Right lobe of liver (tissue), 6 donors: ENCODE measurements at regions not wholly inside any gene's neighbourhood (a gene's known extent, or its start where the extent isn't known, plus 50 kb on each side); places are given as distances from the start of the nearest gene placed in this dataset.

Experiments used
- ATAC-seq, 4 donors: fragments of 200-7000 bp; cut with Tn5 transposase; one replicate each; pipeline ENCODE4 v1.9.1; 2020; ENCODE audit warnings: mild to moderate bottlenecking in 4 of 4, moderate library complexity in 4 of 4
- DNase-seq, 3 donors: peaks; one replicate each; pipeline ENCODE4 v3.0.0-alpha.2; 2020
- H3K27ac ChIP-seq, 3 donors: fragments of 200-600 bp; one replicate each; pipeline ENCODE4 v1.8.0; 2022
- H3K27me3 ChIP-seq, 2 donors: fragments of 200-600 bp; one replicate each; pipeline ENCODE4 v1.8.0; 2022
- H3K36me3 ChIP-seq, 4 donors: fragments of 200-600 bp; sonication (generic) in 1 of 4; one replicate each; pipeline versions ENCODE4 v1.5.1 to v1.8.0; 2017 to 2022; ENCODE audit warnings: control low read depth in 1 of 4
- H3K4me1 ChIP-seq, 4 donors: fragments of 200-600 bp; sonication (generic) in 1 of 4; one replicate each; pipeline versions ENCODE4 v1.5.1 to v1.8.0; 2017 to 2022; ENCODE audit warnings: control low read depth in 1 of 4
- H3K4me3 ChIP-seq, 3 donors: fragments of 200-600 bp; one replicate each; pipeline ENCODE4 v1.8.0; 2022
- H3K9me3 ChIP-seq, 4 donors: fragments of 200-600 bp; sonication (generic) in 1 of 4; one replicate each; pipeline versions ENCODE4 v1.5.1 to v1.8.0; 2017 to 2022; ENCODE audit warnings: control low read depth in 1 of 4
- CTCF ChIP-seq, 4 donors: fragments of 200-600 bp in 3 of 4; fragments of 450-650 bp in 1 of 4; IDR thresholded peaks; one replicate each; pipeline versions ENCODE4 v1.5.1 to v1.8.0; 2016 to 2022; ENCODE audit warnings: antibody characterized with exemption in 4 of 4, mild to moderate bottlenecking in 2 of 4
- POLR2A ChIP-seq: fragments of 450-650 bp; IDR thresholded peaks from one replicate; pipeline ENCODE4 v1.6.1; 2017; ENCODE audit warnings: antibody characterized with exemption, mild to moderate bottlenecking
- WGBS: methylation state at CpG from one replicate; pipeline ENCODE4 v1.1.6; 2018; ENCODE audit warnings: low coverage, low lambda C conversion rate; ENCODE audit not compliant: insufficient coverage; ENCODE audit errors: missing lambda C conversion rate; 5-methylcytosine and 5-hydroxymethylcytosine counted together
- intact Hi-C, 2 donors: fragments of 100-400 bp; cut with DNase I; formaldehyde crosslinking; loops; one replicate each; pipeline versions ENCODE4 v1.11.2 to v1.14.1; 2022
- donor health status: DM: no; HTN: yes; CAD: no.
- donor health status: DM: no; HTN: no; CAD: no.
- donor health status: DM: no; HTN: no; CAD: no.
- donor health status: DM: no; HTN: yes; CAD: no.
- donor health status: DM: no; HTN: yes; CAD: no.

GRCh38 chr10:109106604-109107003 is 816.7 kb downstream of the XPNPEP1 start:
- no peak overlapping the region for H3K27ac ChIP-seq
- intact Hi-C loops, result no loop called here
- H3K4me3 ChIP-seq, result no peak overlapping the region
- H3K4me1 ChIP-seq, result no peaks in the 10 kb centered on the region
- TF ChIP-seq CTCF (IDR thresholded peaks at IDR 0.05) (no peak), POLR2A (no peak)
- DNase-seq, result no peak
- no peaks in the 10 kb centered on the region for H3K9me3 ChIP-seq
- no peaks in the 10 kb centered on the region for H3K36me3 ChIP-seq
- H3K27me3 ChIP-seq, result no peaks in the 10 kb centered on the region
- ATAC-seq, result no peak

- no peak for ATAC-seq
- no peak for DNase-seq
- Histone ChIP-seq H3K27ac (no peak overlapping the region), H3K36me3 (no peaks in the 10 kb centered on the region), H3K9me3 (no peaks in the 10 kb centered on the region), H3K27me3 (no peaks in the 10 kb centered on the region), H3K4me1 (no peaks in the 10 kb centered on the region), H3K4me3 (no peak overlapping the region)
- WGBS, result 19% methylated on average over 1 of the region's 2 CpGs
- TF ChIP-seq CTCF (IDR thresholded peaks at IDR 0.05) (no peak), POLR2A (no peak)
- intact Hi-C loops, result no loop called here
Measured at GRCh38 chr10:109105725-109106124, 817.6 kb downstream of the XPNPEP1 start.

GRCh38 chr10:109104806-109105205 is 818.5 kb downstream of the XPNPEP1 start:
- TF ChIP-seq CTCF (IDR thresholded peaks at IDR 0.05) (no peak), POLR2A (no peak)
- intact Hi-C loops, result no loop called here
- H3K27ac ChIP-seq, result no peak overlapping the region
- H3K36me3 ChIP-seq, result no peaks in the 10 kb centered on the region
- WGBS, result 72% methylated on average over 2 of the region's 2 CpGs
- no peaks in the 10 kb centered on the region for H3K4me1 ChIP-seq
- ATAC-seq (no peak), DNase-seq (no peak)
- H3K4me3 ChIP-seq, result no peak overlapping the region
- H3K9me3 ChIP-seq, result no peaks in the 10 kb centered on the region
- no peaks in the 10 kb centered on the region for H3K27me3 ChIP-seq

- TF ChIP-seq POLR2A, result no peak
- no peak for TF ChIP-seq CTCF (IDR thresholded peaks at IDR 0.05)
- intact Hi-C loops, result no loop called here
- no peak for ATAC-seq
Measured at GRCh38 chr10:109103278-109103677, 820.0 kb downstream of the XPNPEP1 start.

GRCh38 chr10:109089779-109090178 is 833.5 kb downstream of the XPNPEP1 start:
- WGBS, result 67% methylated on average over 3 of the region's 3 CpGs
- Histone ChIP-seq H3K27ac (no peak overlapping the region), H3K36me3 (no peaks in the 10 kb centered on the region), H3K4me1 (no peaks in the 10 kb centered on the region), H3K4me3 (no peak overlapping the region), H3K27me3 (no peaks in the 10 kb centered on the region), H3K9me3 (no peaks in the 10 kb centered on the region)
- intact Hi-C loops, result no loop called here
- TF ChIP-seq POLR2A (no peak), CTCF (IDR thresholded peaks at IDR 0.05) (no peak)
- no peak for DNase-seq
- ATAC-seq, result no peak

More at GRCh38 chr10:109103278-109103677, 820.0 kb downstream of the XPNPEP1 start:
- Histone ChIP-seq H3K4me3 (no peak overlapping the region), H3K4me1 (no peaks in the 10 kb centered on the region), H3K9me3 (no peaks in the 10 kb centered on the region), H3K27ac (no peak overlapping the region), H3K36me3 (no peaks in the 10 kb centered on the region), H3K27me3 (no peaks in the 10 kb centered on the region)
- 13% methylated on average over 2 of the region's 2 CpGs for WGBS
- no peak for DNase-seq
